Peyer's patch (tissue), 4 donors: ENCODE measurements at regions not wholly inside any gene's neighbourhood (a gene's known extent, or its start where the extent isn't known, plus 50 kb on each side); places are given as distances from the start of the nearest gene placed in this dataset.

Source experiments
- CTCF ChIP-seq, 6 experiments: fragments of 450-650 bp in 4 of 6; fragments of 200-600 bp in 2 of 6; sonication (generic) in 1 of 6; IDR thresholded peaks; one replicate each; pipeline ENCODE4 v1.5.1; 2017 to 2019; ENCODE audit warnings: antibody characterized with exemption in 6 of 6, mild to moderate bottlenecking in 3 of 6, moderate library complexity in 1 of 6
- POLR2A ChIP-seq, 2 donors: fragments of 450-650 bp; IDR thresholded peaks; one replicate each; pipeline ENCODE4 v1.5.1; 2017; ENCODE audit warnings: antibody characterized with exemption in 2 of 2, mild to moderate bottlenecking in 2 of 2, moderate library complexity in 2 of 2

DNA sequence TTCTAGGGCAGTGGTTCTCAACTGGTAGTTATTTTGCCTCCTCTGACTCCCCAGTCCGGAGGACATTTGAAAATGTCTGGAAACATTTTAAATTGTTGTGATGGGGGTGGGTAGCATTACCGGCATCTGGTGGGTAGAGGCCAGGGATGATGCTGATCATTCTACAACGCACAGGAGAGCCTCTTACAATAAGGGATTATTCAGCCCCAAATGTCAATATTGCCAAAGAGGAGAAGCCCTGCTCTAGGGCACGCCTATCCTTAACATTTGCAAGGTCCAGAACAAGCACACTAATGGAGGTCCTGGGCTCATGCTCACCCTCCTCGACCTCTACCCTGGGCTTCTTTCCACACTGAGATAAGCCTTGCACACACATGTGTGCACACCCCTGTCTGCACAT is 106.4 kb downstream of the MINAR1 start:
- no peak for TF ChIP-seq CTCF (IDR thresholded peaks at IDR 0.05)
- TF ChIP-seq POLR2A (IDR thresholded peaks at IDR 0.05) = no peak
